Tibial nerve (tissue), 3 donors: ENCODE measurements at regions not wholly inside any gene's neighbourhood (a gene's known extent, or its start where the extent isn't known, plus 50 kb on each side); places are given as distances from the start of the nearest gene placed in this dataset.

Experiments used
- CTCF ChIP-seq, 5 experiments: fragments of 200-600 bp in 3 of 5; fragments of 450-650 bp in 2 of 5; sonication (generic) in 3 of 5; IDR thresholded peaks; one replicate each; pipeline ENCODE4 v1.5.1; 2016 to 2019; ENCODE audit warnings: antibody characterized with exemption in 5 of 5, mild to moderate bottlenecking in 3 of 5, moderate library complexity in 2 of 5
- POLR2A ChIP-seq, 2 donors: fragments of 450-650 bp; IDR thresholded peaks; one replicate each; pipeline ENCODE4 v1.6.1; 2017; ENCODE audit warnings: antibody characterized with exemption in 2 of 2, mild to moderate bottlenecking in 2 of 2, moderate library complexity in 2 of 2

DNA sequence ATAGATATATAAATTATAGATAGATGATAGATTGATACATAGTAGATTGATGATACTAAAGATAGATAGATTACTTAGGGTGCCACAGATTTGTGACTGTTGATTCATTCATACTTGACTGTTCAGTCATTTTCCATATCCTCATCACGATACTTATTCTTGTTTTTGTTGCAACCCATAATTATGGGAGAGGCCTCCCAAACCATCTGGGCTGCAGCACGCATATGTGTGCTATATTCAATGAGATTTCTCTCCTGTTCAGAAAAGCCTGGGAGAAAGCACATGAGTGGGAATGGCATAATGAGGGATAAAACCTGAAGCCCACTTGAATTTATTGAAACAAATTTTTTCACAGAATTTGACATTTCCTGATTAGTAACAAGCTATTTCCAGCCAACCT is 346.4 kb upstream of the PRKX start:
- TF ChIP-seq CTCF (IDR thresholded peaks at IDR 0.05) (no peak), POLR2A (IDR thresholded peaks at IDR 0.05) (no peak)
